ENCODE measurements at regions not wholly inside any gene's neighbourhood (a gene's known extent, or its start where the extent isn't known, plus 50 kb on each side); places are given as distances from the start of the nearest gene placed in this dataset.

DNA sequence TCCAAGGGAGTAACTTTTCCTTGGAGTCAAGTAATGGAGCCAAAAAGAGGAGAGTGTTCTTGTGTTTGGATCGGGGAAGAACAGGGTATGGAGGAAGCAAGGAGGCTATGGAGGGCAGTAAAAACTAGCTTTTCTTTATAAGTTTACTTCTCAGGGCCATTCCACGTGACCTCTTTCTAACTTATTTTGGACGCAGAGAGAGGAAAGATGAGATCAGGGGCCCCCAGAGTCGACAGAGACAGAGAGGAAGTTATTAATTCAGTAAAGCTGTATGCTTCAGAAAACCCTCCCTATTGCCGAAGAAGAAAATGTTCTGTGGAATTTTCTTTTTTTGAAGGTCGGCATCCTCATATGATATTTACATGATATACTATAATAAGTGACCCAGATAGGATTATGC is 233.8 kb upstream of the MPDZ start:
- no peaks in the 10 kb centered on the region for H3K36me3 ChIP-seq (ENCODE audit: control insufficient read depth in 4 of 4, insufficient read depth in 4 of 4, low read length in 4 of 4)
- peak in 2 of 3 donors; percentile 53 to 58 for DNase-seq
- H3K4me1 ChIP-seq (ENCODE audit: control insufficient read depth in 5 of 5, insufficient read depth in 5 of 5, low read length in 5 of 5), result peaks cover 0 to 41% (median 0%) of the 10 kb centered on the region in 5 donors
- no peaks in the 10 kb centered on the region for H3K27me3 ChIP-seq (ENCODE audit: control insufficient read depth in 3 of 3, insufficient read depth in 3 of 3, low read length in 2 of 3)
- no peak overlapping the region for H3K4me3 ChIP-seq
- no peak overlapping the region for H3K9ac ChIP-seq (ENCODE audit: insufficient read depth in 1 of 2, low read length in 2 of 2)
- no peaks in the 10 kb centered on the region for H3K9me3 ChIP-seq (ENCODE audit: control insufficient read depth in 4 of 4, insufficient read depth in 3 of 4, low read length in 3 of 4)
- ATAC-seq (ENCODE audit: insufficient read depth, low FRiP score), result no peak
- TF ChIP-seq, protein P1, sequence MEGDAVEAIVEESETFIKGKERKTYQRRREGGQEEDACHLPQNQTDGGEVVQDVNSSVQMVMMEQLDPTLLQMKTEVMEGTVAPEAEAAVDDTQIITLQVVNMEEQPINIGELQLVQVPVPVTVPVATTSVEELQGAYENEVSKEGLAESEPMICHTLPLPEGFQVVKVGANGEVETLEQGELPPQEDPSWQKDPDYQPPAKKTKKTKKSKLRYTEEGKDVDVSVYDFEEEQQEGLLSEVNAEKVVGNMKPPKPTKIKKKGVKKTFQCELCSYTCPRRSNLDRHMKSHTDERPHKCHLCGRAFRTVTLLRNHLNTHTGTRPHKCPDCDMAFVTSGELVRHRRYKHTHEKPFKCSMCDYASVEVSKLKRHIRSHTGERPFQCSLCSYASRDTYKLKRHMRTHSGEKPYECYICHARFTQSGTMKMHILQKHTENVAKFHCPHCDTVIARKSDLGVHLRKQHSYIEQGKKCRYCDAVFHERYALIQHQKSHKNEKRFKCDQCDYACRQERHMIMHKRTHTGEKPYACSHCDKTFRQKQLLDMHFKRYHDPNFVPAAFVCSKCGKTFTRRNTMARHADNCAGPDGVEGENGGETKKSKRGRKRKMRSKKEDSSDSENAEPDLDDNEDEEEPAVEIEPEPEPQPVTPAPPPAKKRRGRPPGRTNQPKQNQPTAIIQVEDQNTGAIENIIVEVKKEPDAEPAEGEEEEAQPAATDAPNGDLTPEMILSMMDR (IDR thresholded peaks at IDR 0.05; ENCODE audit: control extremely low read depth, extremely low read depth), result no peak
- peak overlapping the region in 1 of 2 donors; percentile 41 for H3K27ac ChIP-seq (ENCODE audit: low read depth in 1 of 2, low read length in 1 of 2)
- WGBS, 2 donors, result 49 to 56% methylated on average over 6 of the region's 6 CpGs

DNA sequence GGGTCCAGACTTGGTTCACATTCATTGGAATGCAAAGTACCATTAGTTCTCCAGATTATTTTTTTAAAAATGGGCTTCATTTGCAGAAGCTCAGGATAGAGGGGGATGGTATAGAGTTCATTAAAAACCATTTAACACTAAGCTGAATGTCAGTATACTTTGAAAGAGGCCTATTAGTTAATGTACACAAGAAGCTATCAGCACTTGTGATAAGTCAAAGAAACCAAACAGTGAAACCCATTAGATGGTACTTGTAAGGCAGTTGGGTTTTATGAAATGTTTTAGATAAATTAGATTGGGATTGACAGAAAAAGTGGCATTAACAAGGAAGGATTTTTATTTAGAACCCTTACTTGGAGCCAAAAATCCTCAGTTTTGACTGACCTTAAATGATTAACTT is 229.2 kb upstream of the MPDZ start:
- DNase-seq, result peak in 2 of 3 donors; percentile 83 to 85
- H3K27ac ChIP-seq (ENCODE audit: low read depth in 1 of 2, low read length in 1 of 2), result no peak overlapping the region
- H3K4me1 ChIP-seq (ENCODE audit: control insufficient read depth in 5 of 5, insufficient read depth in 5 of 5, low read length in 5 of 5), result peaks cover 0 to 48% (median 0%) of the 10 kb centered on the region in 5 donors
- no peak overlapping the region for H3K9ac ChIP-seq (ENCODE audit: insufficient read depth in 1 of 2, low read length in 2 of 2)
- no peaks in the 10 kb centered on the region for H3K36me3 ChIP-seq (ENCODE audit: control insufficient read depth in 4 of 4, insufficient read depth in 4 of 4, low read length in 4 of 4)
- no peak for ATAC-seq (ENCODE audit: insufficient read depth, low FRiP score)
- H3K27me3 ChIP-seq (ENCODE audit: control insufficient read depth in 3 of 3, insufficient read depth in 3 of 3, low read length in 2 of 3), result no peaks in the 10 kb centered on the region
- TF ChIP-seq, protein P1 (IDR thresholded peaks at IDR 0.05; ENCODE audit: control extremely low read depth, extremely low read depth), result no peak
- H3K4me3 ChIP-seq, result no peak overlapping the region
- no peaks in the 10 kb centered on the region for H3K9me3 ChIP-seq (ENCODE audit: control insufficient read depth in 4 of 4, insufficient read depth in 3 of 4, low read length in 3 of 4)

DNA sequence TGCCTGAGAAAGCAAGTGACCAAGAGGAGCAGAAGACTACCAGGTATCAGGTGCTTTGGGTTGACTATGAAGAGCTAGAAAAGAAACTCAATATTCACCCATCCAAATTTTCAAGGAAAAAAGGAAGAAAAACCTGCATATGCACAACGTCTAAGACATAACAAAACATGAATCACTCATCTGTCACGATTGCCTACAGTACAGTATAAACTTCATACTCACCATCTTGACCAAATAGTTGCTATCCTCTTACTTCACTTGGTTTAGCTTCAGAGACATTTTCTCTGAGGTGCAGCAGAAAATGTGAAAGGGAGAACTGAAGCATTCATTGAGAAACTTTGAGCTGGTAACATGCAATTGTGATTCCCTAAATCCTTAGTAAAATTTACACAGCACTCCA is 228.6 kb upstream of the MPDZ start:
- DNase-seq, result no peak
- H3K36me3 ChIP-seq (ENCODE audit: control insufficient read depth in 4 of 4, insufficient read depth in 4 of 4, low read length in 4 of 4), result no peaks in the 10 kb centered on the region
- no peaks in the 10 kb centered on the region for H3K9me3 ChIP-seq (ENCODE audit: control insufficient read depth in 4 of 4, insufficient read depth in 3 of 4, low read length in 3 of 4)
- no peak overlapping the region for H3K4me3 ChIP-seq
- H3K4me1 ChIP-seq (ENCODE audit: control insufficient read depth in 5 of 5, insufficient read depth in 5 of 5, low read length in 5 of 5), result peaks cover 0 to 42% (median 0%) of the 10 kb centered on the region in 5 donors
- H3K27ac ChIP-seq (ENCODE audit: low read depth in 1 of 2, low read length in 1 of 2), result no peak overlapping the region
- TF ChIP-seq, protein P1 (IDR thresholded peaks at IDR 0.05; ENCODE audit: control extremely low read depth, extremely low read depth), result no peak
- H3K27me3 ChIP-seq (ENCODE audit: control insufficient read depth in 3 of 3, insufficient read depth in 3 of 3, low read length in 2 of 3), result no peaks in the 10 kb centered on the region
- ATAC-seq (ENCODE audit: insufficient read depth, low FRiP score), result no peak
- WGBS, 2 donors, result 64 to 67% methylated on average over 2 of the region's 2 CpGs
- H3K9ac ChIP-seq (ENCODE audit: insufficient read depth in 1 of 2, low read length in 2 of 2), result no peak overlapping the region

DNA sequence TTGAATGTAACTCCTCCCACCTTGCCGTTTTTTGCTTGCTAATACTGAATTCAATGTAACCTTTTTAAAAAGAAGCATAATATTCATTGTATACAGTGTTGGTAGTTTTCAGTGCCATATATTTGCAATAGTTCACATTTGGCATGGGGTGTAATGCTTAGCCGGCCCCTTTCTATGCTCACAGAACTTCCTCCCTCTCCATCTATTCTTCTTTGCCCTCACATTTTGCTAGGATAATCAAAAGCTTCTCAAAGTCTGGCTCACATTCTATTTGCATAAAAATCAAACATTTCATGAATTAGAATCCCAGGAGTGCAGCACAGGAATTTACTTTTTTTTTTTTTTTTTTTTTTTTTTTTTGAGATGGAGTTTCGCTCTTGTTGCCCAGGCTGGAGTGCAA is 226.3 kb upstream of the MPDZ start:
- Histone ChIP-seq H3K4me1 (ENCODE audit: control insufficient read depth in 5 of 5, insufficient read depth in 5 of 5, low read length in 5 of 5) (peaks cover 0 to 26% (median 0%) of the 10 kb centered on the region in 5 donors), H3K9me3 (ENCODE audit: control insufficient read depth in 4 of 4, insufficient read depth in 3 of 4, low read length in 3 of 4) (no peaks in the 10 kb centered on the region), H3K27me3 (ENCODE audit: control insufficient read depth in 3 of 3, insufficient read depth in 3 of 3, low read length in 2 of 3) (no peaks in the 10 kb centered on the region), H3K4me3 (no peak overlapping the region), H3K9ac (ENCODE audit: insufficient read depth in 1 of 2, low read length in 2 of 2) (no peak overlapping the region), H3K27ac (ENCODE audit: low read depth in 1 of 2, low read length in 1 of 2) (no peak overlapping the region), H3K36me3 (ENCODE audit: control insufficient read depth in 4 of 4, insufficient read depth in 4 of 4, low read length in 4 of 4) (no peaks in the 10 kb centered on the region)
- no peak for ATAC-seq (ENCODE audit: insufficient read depth, low FRiP score)
- DNase-seq, result no peak
- TF ChIP-seq, protein P1 (IDR thresholded peaks at IDR 0.05; ENCODE audit: control extremely low read depth, extremely low read depth), result no peak
- 85 to 94% methylated on average over 3 of the region's 3 CpGs for WGBS, 2 donors
